ENCODE measurements at regions not wholly inside any gene's neighbourhood (a gene's known extent, or its start where the extent isn't known, plus 50 kb on each side); places are given as distances from the start of the nearest gene placed in this dataset.

DNA sequence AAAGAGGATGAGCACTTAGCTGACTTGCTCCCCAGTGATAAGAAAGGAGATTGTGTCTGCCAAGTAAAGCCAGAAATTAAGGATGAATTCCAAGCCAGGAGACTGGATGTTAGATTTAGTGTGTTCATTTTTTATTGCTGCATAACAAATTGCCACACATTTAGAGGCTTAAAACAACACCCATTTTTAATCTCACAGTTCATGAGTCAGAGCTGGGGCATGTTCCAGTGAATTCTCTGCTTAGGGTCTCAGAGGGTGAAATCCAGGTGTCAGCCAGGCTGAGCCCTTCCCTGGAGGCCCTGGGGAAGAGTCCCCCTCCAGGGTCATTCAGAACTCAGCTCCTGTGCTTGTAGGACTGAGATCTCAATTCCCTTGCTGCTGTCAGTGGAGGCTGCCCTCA lies 352.8 kb downstream of the BUD13 start:
- H3K27ac ChIP-seq: no peak overlapping the region
- TF ChIP-seq ZFX (IDR thresholded peaks at IDR 0.05; ENCODE audit: borderline replicate concordance): no peak
- TF ChIP-seq, protein P1, sequence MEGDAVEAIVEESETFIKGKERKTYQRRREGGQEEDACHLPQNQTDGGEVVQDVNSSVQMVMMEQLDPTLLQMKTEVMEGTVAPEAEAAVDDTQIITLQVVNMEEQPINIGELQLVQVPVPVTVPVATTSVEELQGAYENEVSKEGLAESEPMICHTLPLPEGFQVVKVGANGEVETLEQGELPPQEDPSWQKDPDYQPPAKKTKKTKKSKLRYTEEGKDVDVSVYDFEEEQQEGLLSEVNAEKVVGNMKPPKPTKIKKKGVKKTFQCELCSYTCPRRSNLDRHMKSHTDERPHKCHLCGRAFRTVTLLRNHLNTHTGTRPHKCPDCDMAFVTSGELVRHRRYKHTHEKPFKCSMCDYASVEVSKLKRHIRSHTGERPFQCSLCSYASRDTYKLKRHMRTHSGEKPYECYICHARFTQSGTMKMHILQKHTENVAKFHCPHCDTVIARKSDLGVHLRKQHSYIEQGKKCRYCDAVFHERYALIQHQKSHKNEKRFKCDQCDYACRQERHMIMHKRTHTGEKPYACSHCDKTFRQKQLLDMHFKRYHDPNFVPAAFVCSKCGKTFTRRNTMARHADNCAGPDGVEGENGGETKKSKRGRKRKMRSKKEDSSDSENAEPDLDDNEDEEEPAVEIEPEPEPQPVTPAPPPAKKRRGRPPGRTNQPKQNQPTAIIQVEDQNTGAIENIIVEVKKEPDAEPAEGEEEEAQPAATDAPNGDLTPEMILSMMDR (IDR thresholded peaks at IDR 0.05): no peak

DNA sequence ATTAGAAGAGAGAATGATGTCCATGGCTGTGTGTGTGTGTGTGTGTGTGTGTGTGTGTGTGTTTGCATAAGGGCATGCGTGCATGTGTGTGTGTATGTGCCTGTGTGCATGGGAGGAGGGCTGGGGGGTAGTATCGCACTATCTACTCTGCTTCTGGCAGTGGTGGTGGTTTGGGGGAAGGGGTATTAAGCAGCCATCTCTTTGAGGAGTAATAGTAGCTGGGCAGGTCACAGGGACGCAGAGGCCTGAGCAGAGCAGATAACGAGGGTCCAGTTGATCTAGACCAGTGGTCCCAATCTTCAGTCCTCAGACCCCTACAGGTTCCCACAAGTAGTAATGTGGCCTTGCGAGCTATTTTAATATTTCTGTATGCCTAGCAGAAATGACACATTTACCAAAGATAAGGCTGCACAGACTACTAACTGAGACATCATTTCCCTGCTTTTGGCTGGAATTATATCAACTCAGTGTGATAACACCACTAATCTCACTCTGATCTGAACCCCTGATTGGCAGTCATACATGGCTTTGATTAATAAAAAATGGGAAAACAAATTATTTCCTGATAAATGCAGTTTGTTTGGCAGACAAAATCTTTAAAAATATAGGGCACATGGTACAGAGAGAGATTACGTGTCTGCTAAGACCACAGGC lies 354.3 kb downstream of the BUD13 start:
- TF ChIP-seq, protein P1 (IDR thresholded peaks at IDR 0.05): no peak
- no peak for TF ChIP-seq ZFX (IDR thresholded peaks at IDR 0.05; ENCODE audit: borderline replicate concordance)
- H3K27ac ChIP-seq: no peak overlapping the region

DNA sequence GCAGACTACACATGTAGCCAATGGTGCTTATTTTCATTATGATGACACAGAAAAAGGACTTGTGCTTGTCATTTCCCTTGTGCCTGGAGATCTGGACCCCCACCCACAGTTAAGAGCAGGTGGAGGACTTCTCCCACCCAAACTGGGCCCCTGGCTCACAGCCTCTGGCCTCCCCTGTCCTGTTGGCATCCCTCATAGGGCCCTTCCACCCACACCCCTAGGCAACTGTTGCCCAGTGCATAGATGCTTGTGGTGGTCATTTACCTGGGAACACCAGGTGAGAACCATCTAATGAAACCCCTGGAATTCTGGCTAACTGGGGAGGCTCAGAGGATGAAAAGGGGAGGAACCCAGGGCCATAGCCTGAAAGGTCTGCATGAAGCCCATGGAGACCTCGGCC lies 355.9 kb downstream of the BUD13 start:
- TF ChIP-seq, protein P1 (IDR thresholded peaks at IDR 0.05): no peak
- no peak for TF ChIP-seq ZFX (IDR thresholded peaks at IDR 0.05; ENCODE audit: borderline replicate concordance)
- no peak overlapping the region for H3K27ac ChIP-seq

DNA sequence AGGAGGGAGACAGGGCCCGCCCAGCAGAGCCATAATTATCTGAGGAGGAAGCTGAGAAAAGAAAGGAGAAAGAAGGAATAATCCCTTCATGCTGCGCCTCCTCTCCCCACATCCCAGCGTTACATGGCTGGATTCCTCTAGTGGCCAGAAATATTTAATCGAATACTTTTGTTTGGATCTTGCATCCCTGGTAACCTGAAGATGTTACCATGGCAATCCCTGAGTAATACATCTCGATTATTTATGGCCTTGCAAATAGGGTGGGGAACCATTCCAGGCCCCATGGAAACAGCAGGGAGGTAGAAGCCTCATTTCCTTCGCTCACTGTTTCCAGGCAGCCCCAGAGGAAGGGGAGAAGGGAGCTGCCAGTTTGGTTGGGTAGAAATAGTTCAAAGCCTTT lies 357.7 kb downstream of the BUD13 start:
- TF ChIP-seq, protein P1 (IDR thresholded peaks at IDR 0.05): no peak
- TF ChIP-seq ZFX (IDR thresholded peaks at IDR 0.05; ENCODE audit: borderline replicate concordance): no peak
- no peak overlapping the region for H3K27ac ChIP-seq

DNA sequence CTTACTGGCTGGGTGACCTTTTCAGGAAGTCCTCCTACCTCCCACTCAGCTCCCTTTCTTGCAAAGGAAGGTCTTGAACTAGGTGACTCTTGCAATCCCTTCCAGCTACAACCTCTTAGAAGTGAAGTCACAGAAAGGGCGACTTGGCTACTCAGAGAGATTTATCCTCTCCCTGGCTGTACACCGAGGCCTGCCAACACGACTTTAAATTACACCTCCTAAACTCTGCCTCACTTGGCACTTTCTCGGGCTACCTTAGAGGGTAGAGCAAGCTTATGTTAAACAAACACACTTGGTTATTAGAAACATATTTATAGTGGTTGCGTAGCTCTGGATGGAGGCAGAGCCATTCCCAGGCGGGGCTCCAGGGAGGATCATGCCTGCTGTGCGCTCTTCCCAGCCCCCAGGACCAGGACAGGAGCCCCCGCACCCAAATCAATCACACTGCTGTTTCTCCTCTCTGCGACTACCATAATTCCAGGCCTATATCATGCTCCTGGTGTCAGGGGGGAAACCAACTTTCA lies 358.4 kb downstream of the BUD13 start:
- no peak for TF ChIP-seq ZFX (IDR thresholded peaks at IDR 0.05; ENCODE audit: borderline replicate concordance)
- TF ChIP-seq, protein P1 (IDR thresholded peaks at IDR 0.05): no peak
- H3K27ac ChIP-seq: no peak overlapping the region

DNA sequence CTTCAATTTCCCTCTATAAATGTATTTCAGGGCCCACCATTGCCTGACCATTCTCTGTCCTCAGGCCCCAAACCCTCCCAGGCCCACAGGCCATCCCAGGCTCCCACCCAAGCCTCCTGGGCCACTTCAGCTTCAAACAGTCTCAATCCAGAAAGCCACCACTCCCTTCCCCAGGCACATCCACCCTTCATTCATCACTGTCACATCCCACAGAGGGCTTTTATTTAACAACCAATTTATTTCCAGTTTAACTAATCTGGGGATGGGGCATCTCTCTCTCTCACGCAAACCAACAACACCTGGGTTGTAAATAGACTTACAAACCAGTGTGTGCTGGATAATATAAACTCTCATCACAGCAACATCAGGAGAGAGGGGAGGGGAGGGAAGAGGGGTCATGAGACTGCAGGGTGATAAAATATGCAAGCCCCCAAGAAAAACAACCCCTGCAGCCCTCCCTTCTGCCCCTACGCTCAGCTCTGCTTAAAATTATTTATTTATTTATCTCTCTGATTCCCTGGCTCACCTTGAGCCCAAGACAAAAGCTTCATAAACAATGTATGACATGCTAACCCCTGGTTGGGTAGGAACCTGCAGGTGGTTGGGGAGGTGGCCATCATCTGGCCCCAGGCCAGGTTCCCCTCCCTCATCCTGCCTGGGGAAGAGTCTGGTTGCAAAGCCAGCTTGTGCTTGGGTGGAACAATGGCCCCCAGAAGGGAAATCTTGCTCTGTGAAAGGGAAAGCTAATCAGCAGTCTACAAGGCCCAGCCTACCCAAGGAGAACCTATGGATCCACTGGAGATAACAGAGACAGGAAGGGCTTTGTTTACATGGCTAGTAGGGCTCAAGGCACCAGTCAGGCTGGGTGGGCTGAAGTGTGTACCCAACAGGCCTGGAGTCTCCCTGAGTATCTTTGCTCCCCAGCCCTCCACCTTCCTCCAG lies 359.2 kb downstream of the BUD13 start:
- no peak for TF ChIP-seq ZFX (IDR thresholded peaks at IDR 0.05; ENCODE audit: borderline replicate concordance)
- TF ChIP-seq, protein P1 (IDR thresholded peaks at IDR 0.05): no peak
- no peak overlapping the region for H3K27ac ChIP-seq

All from 22Rv1 (cell line).